OCI-LY7 (cell line): ENCODE measurements at regions not wholly inside any gene's neighbourhood (a gene's known extent, or its start where the extent isn't known, plus 50 kb on each side); places are given as distances from the start of the nearest gene placed in this dataset.

ENCODE experiments used
- BruUV-seq: library from RNA; stranded (reverse); fragments of 400-500 nt; replicated peaks from 2 replicates; lab custom pipeline; 2021; lab: Mats Ljungman, UMichigan
- CTCF ChIA-PET: fragments of 300-600 bp; sonication (Branson Sonifier 250); formaldehyde crosslinking; loops from one replicate; lab custom pipeline; 2022; ENCODE audit warnings: antibody characterized with exemption; ENCODE audit not compliant: unreplicated experiment; lab: Charles Lee
- POLR2A ChIA-PET: fragments of 300-600 bp; sonication (Branson Sonifier 250); formaldehyde crosslinking; loops from one replicate; lab custom pipeline; 2022; ENCODE audit warnings: antibody characterized with exemption; lab: Charles Lee
- DNase-seq: peaks from one replicate; pipeline ENCODE4 v3.0.0-alpha.2; 2015; ENCODE audit warnings: low spot score
- H2AFZ ChIP-seq: fragments of 200-600 bp; sonication (generic), shearing (Covaris generic); 2 replicates; pipeline ENCODE4 v1.6.1; 2014; ENCODE audit warnings: mild to moderate bottlenecking, antibody characterized with exemption, low read length, moderate library complexity
- H3K27ac ChIP-seq: fragments of 200-600 bp; sonication (generic); 2 replicates; pipeline ENCODE4 v1.5.1; 2014; ENCODE audit warnings: mixed run types, low read depth, mild to moderate bottlenecking, moderate library complexity, low read length, inconsistent platforms; ENCODE audit not compliant: poor library complexity, severe bottlenecking
- H3K36me3 ChIP-seq: fragments of 200-600 bp; sonication (generic); 2 replicates; pipeline ENCODE4 v1.6.1; 2014; ENCODE audit warnings: mild to moderate bottlenecking, antibody characterized with exemption, low read length, moderate library complexity, mixed read lengths; ENCODE audit not compliant: insufficient read depth
- H3K4me1 ChIP-seq: fragments of 200-600 bp; sonication (generic); 2 replicates; pipeline ENCODE4 v1.5.1; 2014; ENCODE audit warnings: mild to moderate bottlenecking, low read length; ENCODE audit not compliant: insufficient read depth, poor library complexity, severe bottlenecking
- H3K4me2 ChIP-seq: fragments of 200-600 bp; sonication (generic); 2 replicates; pipeline ENCODE4 v1.6.1; 2014; ENCODE audit warnings: mild to moderate bottlenecking, low read length
- H3K4me3 ChIP-seq: fragments of 200-600 bp; sonication (generic); 2 replicates; pipeline ENCODE4 v1.5.1; 2014; ENCODE audit warnings: mild to moderate bottlenecking, low read depth, low read length; ENCODE audit not compliant: poor library complexity, severe bottlenecking
- H3K79me2 ChIP-seq: fragments of 200-600 bp; sonication (generic); 2 replicates; pipeline ENCODE4 v1.6.1; 2016; ENCODE audit warnings: low read depth, mild to moderate bottlenecking, low read length, moderate library complexity, mixed read lengths; ENCODE audit not compliant: insufficient read depth
- H3K9me2 ChIP-seq: fragments of 200-600 bp; sonication (generic); 2 replicates; pipeline ENCODE4 v1.6.1; 2016; ENCODE audit warnings: mild to moderate bottlenecking, low read length, mixed read lengths; ENCODE audit not compliant: insufficient read depth
- H3K9me3 ChIP-seq: fragments of 200-600 bp; sonication (generic); 2 replicates; pipeline ENCODE4 v1.6.1; 2014; ENCODE audit warnings: mild to moderate bottlenecking, mixed run types, low read length, mixed read lengths
- H4K20me1 ChIP-seq: fragments of 200-600 bp; sonication (generic); 2 replicates; pipeline ENCODE4 v1.6.1; 2014; ENCODE audit warnings: mild to moderate bottlenecking, antibody characterized with exemption, low read length, moderate library complexity, mixed read lengths; ENCODE audit not compliant: insufficient read depth
- EZH2phosphoT487 ChIP-seq: fragments of 200-600 bp; sonication (generic); IDR thresholded peaks from 2 replicates; pipeline ENCODE4 v1.6.1; 2018; ENCODE audit warnings: low read depth, borderline replicate concordance, mild to moderate bottlenecking, mixed run types, antibody characterized with exemption, low read length, moderate library complexity, mixed read lengths
- intact Hi-C: fragments of 100-400 bp; cut with micrococcal nuclease; formaldehyde crosslinking; loops from one replicate; pipeline ENCODE4 v1.10.0; 2022; ENCODE audit not compliant: unreplicated experiment
- TF ChIP-seq, protein P1 (sequence below): fragments of 200-600 bp; sonication (generic); conservative IDR thresholded peaks from 2 replicates; pipeline ENCODE4 v1.5.1; 2014; ENCODE audit warnings: mild to moderate bottlenecking, antibody characterized with exemption, low read length, moderate library complexity, mixed read lengths

DNA sequence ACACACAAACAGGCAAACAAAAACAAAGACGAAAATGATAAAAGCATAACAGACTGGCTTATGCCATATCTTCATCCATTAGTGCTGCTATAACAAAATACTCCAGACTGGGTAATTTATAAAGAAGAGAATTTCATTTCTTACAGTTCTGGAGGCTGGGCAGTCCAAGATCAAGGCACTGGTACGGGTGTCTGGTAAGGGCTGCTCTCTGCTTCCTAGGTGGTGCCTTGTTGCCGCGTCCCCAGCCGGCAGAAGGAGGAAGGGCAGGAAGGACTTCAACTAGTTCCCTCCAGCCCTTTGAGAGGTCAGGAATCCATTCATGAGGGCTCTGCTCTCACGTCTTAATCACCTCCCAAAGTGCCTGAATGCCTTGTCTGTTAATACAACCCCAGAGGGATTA is 122.6 kb downstream of the BOD1 start:
- no peak overlapping the region for H3K4me2 ChIP-seq
- no peaks in the 10 kb centered on the region for H3K79me2 ChIP-seq
- H3K9me2 ChIP-seq, result no peaks in the 10 kb centered on the region
- intact Hi-C loops, result no loop called here
- DNase-seq, result no peak
- H2AFZ ChIP-seq, result no peak overlapping the region
- no TSS peak for BruUV-seq
- no peaks in the 10 kb centered on the region for H3K36me3 ChIP-seq
- H4K20me1 ChIP-seq, result no peaks in the 10 kb centered on the region
- H3K27ac ChIP-seq, result no peak overlapping the region
- no peaks in the 10 kb centered on the region for H3K4me1 ChIP-seq
- CTCF ChIA-PET, result interaction anchor here (0.6 kb wide), 1 partner anchor 102 kb away, joined by 3 read pairs; no protein-coding TSS in a partner anchor
- TF ChIP-seq, protein P1, sequence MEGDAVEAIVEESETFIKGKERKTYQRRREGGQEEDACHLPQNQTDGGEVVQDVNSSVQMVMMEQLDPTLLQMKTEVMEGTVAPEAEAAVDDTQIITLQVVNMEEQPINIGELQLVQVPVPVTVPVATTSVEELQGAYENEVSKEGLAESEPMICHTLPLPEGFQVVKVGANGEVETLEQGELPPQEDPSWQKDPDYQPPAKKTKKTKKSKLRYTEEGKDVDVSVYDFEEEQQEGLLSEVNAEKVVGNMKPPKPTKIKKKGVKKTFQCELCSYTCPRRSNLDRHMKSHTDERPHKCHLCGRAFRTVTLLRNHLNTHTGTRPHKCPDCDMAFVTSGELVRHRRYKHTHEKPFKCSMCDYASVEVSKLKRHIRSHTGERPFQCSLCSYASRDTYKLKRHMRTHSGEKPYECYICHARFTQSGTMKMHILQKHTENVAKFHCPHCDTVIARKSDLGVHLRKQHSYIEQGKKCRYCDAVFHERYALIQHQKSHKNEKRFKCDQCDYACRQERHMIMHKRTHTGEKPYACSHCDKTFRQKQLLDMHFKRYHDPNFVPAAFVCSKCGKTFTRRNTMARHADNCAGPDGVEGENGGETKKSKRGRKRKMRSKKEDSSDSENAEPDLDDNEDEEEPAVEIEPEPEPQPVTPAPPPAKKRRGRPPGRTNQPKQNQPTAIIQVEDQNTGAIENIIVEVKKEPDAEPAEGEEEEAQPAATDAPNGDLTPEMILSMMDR, result no peak
- no peak for TF ChIP-seq EZH2phosphoT487
- POLR2A ChIA-PET, result no interaction called here
- no peaks in the 10 kb centered on the region for H3K9me3 ChIP-seq
- no peak overlapping the region for H3K4me3 ChIP-seq

DNA sequence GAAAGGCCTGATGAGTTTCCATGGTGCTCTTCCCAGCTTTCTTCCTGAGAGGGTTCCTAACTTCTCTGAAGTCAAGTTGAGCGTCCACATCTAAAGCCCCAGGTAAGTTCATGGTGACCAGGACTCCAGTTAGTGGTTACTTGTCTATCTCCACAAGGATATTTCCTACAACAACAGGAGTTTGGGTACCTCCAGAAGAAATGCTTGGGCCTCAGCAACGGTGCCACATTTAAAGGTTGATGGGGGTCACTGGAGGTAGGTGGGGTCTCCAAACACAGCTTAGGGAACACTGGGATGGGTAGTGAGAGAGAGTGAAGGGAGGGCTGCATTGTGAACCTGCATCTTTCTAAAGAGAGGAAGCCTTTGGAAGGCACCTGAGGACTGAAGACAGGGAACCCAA is 123.4 kb downstream of the BOD1 start:
- TF ChIP-seq, protein P1, result no peak
- no peak for TF ChIP-seq EZH2phosphoT487
- intact Hi-C loops, result no loop called here
- H3K79me2 ChIP-seq, result no peaks in the 10 kb centered on the region
- no peaks in the 10 kb centered on the region for H4K20me1 ChIP-seq
- no peaks in the 10 kb centered on the region for H3K9me3 ChIP-seq
- no TSS peak for BruUV-seq
- DNase-seq, result no peak
- POLR2A ChIA-PET, result interaction anchor here (0.6 kb wide), 1 partner anchor 22 kb away, joined by 3 read pairs; no protein-coding TSS in a partner anchor
- no peaks in the 10 kb centered on the region for H3K4me1 ChIP-seq
- no peaks in the 10 kb centered on the region for H3K9me2 ChIP-seq
- H3K27ac ChIP-seq, result no peak overlapping the region
- H2AFZ ChIP-seq, result no peak overlapping the region
- H3K4me2 ChIP-seq, result no peak overlapping the region
- no peaks in the 10 kb centered on the region for H3K36me3 ChIP-seq
- CTCF ChIA-PET, result interaction anchor here (0.6 kb wide), 1 partner anchor 101 kb away, joined by 3 read pairs; no protein-coding TSS in a partner anchor
- no peak overlapping the region for H3K4me3 ChIP-seq

DNA sequence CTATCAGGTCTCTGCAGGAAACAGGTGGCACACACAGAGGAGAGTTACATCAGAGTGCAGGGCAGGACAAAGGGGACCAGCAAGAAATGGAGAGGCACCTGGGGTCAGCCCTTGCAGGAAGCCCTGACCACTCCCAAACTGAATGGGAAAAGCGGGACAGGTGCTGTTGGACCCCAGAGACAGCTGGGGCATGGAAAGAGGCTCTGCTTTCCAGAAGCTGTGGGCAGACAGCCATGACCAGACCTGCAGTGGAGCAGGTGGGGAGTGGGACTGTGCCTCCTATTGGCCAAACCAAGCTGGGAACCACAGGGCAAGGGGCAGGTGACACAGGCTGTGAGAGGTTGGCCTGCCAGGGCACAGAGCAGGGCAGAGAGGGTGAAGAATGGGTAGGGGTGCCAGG is 125.8 kb downstream of the BOD1 start:
- no peak for TF ChIP-seq EZH2phosphoT487
- TF ChIP-seq, protein P1, result no peak
- Histone ChIP-seq H3K9me2 (no peaks in the 10 kb centered on the region), H3K4me1 (no peaks in the 10 kb centered on the region), H4K20me1 (no peaks in the 10 kb centered on the region), H3K4me3 (no peak overlapping the region), H3K9me3 (no peaks in the 10 kb centered on the region), H3K36me3 (no peaks in the 10 kb centered on the region), H3K27ac (no peak overlapping the region), H3K79me2 (no peaks in the 10 kb centered on the region), H3K4me2 (no peak overlapping the region), H2AFZ (no peak overlapping the region)
- CTCF ChIA-PET, result no interaction called here
- intact Hi-C loops, result no loop called here
- no TSS peak for BruUV-seq
- no peak for DNase-seq
- POLR2A ChIA-PET, result no interaction called here
